ENCODE measurements at regions not wholly inside any gene's neighbourhood (a gene's known extent, or its start where the extent isn't known, plus 50 kb on each side); places are given as distances from the start of the nearest gene placed in this dataset.

- TF ChIP-seq SUZ12 (IDR thresholded peaks at IDR 0.05; ENCODE audit: extremely low read depth, insufficient read depth, insufficient read length), result no peak
- no peak for TF ChIP-seq ZNF274 (IDR thresholded peaks at IDR 0.05; ENCODE audit: low read depth, low read length)
Measured at GRCh38 chr21:14693997-14694396, 147.9 kb upstream of the SAMSN1 start.
